K562 (cell line): ENCODE measurements at regions not wholly inside any gene's neighbourhood (a gene's known extent, or its start where the extent isn't known, plus 50 kb on each side); places are given as distances from the start of the nearest gene placed in this dataset.
"Not testable (repeated sequence)": the region's sequence is repeated elsewhere in the genome, so short reads cannot be mapped to it uniquely, and the experiment has no call there.

Experiments
- ATAC-seq: fragments of 200-7000 bp; cut with Tn5 transposase; 3 replicates; pipeline ENCODE4 v1.9.1; 2020; ENCODE audit warnings: moderate library complexity
- BruUV-seq: library from RNA; stranded (reverse); fragments of 400-500 nt; replicated peaks from 2 replicates; lab custom pipeline; 2021; lab: Mats Ljungman, UMichigan
- CTCF ChIA-PET: fragments of 300-600 bp; formaldehyde crosslinking; extraction: SDS; loops from one replicate; lab custom pipeline; 2021; ENCODE audit warnings: low intra/inter-chr PET ratio; lab: Yijun Ruan, JAX
- POLR2A ChIA-PET: fragments of 300-600, 350-650 bp; sonication (Branson Sonifier 250); formaldehyde crosslinking; extraction: SDS; loops from one replicate; lab custom pipeline; 2021; ENCODE audit warnings: antibody characterized with exemption, inconsistent platforms; lab: Yijun Ruan, JAX
- DNase-seq, 4 experiments: peaks; one replicate each; pipeline versions ENCODE4 v3.0.0 to v3.0.0-alpha.2; 2011 to 2018; ENCODE audit warnings: low spot score in 3 of 4, mixed read lengths in 3 of 4; ENCODE audit errors: extremely low read depth in 1 of 4
- FAIRE-seq: peaks from 2 replicates; lab custom pipeline; 2011; peaks lifted over from hg19 to GRCh38; lab: Jason Lieb, UNC
- H2AFZ ChIP-seq: 2 replicates; pipeline ENCODE4 v1.6.0; 2011; ENCODE audit warnings: low read depth, low read length, control low read depth, inconsistent platforms
- H3K27ac ChIP-seq: fragments of 200-600 bp; 3 replicates; pipeline ENCODE4 v1.8.0; 2011; ENCODE audit warnings: low read depth, mild to moderate bottlenecking, control low read depth, inconsistent platforms, low read length, moderate library complexity, mixed read lengths; ENCODE audit errors: extremely low read depth
- H3K27me3 ChIP-seq, 2 experiments: fragments of 300-600 bp in 1 of 2; 2 replicates in 1 of 2; 3 replicates in 1 of 2; pipeline versions ENCODE4 v1.6.0 to v1.8.0; 2011; ENCODE audit warnings: inconsistent platforms in 2 of 2, low read length in 2 of 2, mild to moderate bottlenecking in 1 of 2, mixed read lengths in 1 of 2, moderate library complexity in 1 of 2; ENCODE audit not compliant: control insufficient read depth in 2 of 2, insufficient read depth in 2 of 2
- H3K36me3 ChIP-seq: fragments of 300-600 bp; 3 replicates; pipeline ENCODE4 v1.8.0; 2011; ENCODE audit warnings: mild to moderate bottlenecking, low read length, inconsistent platforms; ENCODE audit not compliant: control insufficient read depth, insufficient read depth
- H3K4me1 ChIP-seq, 2 experiments: fragments of 200-600 bp in 1 of 2; replicated peaks in 1 of 2; 2 replicates in 1 of 2; 3 replicates in 1 of 2; pipeline versions ENCODE4 v1.5.1 to v1.8.0; 2011; ENCODE audit warnings: inconsistent platforms in 2 of 2, low read length in 2 of 2, mild to moderate bottlenecking in 1 of 2, mixed read lengths in 1 of 2, moderate library complexity in 1 of 2; ENCODE audit not compliant: control insufficient read depth in 2 of 2, insufficient read depth in 2 of 2
- H3K4me2 ChIP-seq: 2 replicates; pipeline ENCODE4 v1.6.1; 2011; ENCODE audit warnings: low read length, control low read depth, inconsistent platforms, mixed read lengths; ENCODE audit not compliant: insufficient read depth
- H3K4me3 ChIP-seq: fragments of 200-600 bp; sonication (generic), shearing (Covaris generic); 2 replicates; pipeline ENCODE4 v1.5.1; 2016; ENCODE audit warnings: control low read depth, inconsistent platforms
- H3K79me2 ChIP-seq: fragments of 200-600 bp; 3 replicates; pipeline ENCODE4 v1.8.0; 2011; ENCODE audit warnings: low read length, inconsistent platforms; ENCODE audit not compliant: control insufficient read depth, insufficient read depth
- H3K9ac ChIP-seq, 2 experiments: 2 replicates each; pipeline versions ENCODE4 v1.6.0 to v1.6.1; 2011; ENCODE audit warnings: low read depth in 2 of 2, low read length in 2 of 2, control low read depth in 1 of 2, inconsistent platforms in 1 of 2, mild to moderate bottlenecking in 1 of 2, mixed read lengths in 1 of 2; ENCODE audit not compliant: insufficient read depth in 1 of 2
- H3K9me1 ChIP-seq: one replicate; pipeline ENCODE4 v1.6.0; 2011; ENCODE audit warnings: inconsistent platforms, mild to moderate bottlenecking, low read length, moderate library complexity; ENCODE audit not compliant: control insufficient read depth, insufficient read depth
- H3K9me3 ChIP-seq: replicated peaks from 2 replicates; pipeline ENCODE4 v1.5.1; 2011; ENCODE audit warnings: low read depth, low read length, inconsistent platforms; ENCODE audit not compliant: control insufficient read depth, insufficient read depth
- H4K20me1 ChIP-seq: replicated peaks from 2 replicates; pipeline ENCODE4 v1.6.1; 2011; ENCODE audit warnings: low read length, inconsistent platforms, mixed read lengths; ENCODE audit not compliant: control insufficient read depth, insufficient read depth
- CREB3L1 ChIP-seq: fragments of 450-650 bp; IDR thresholded peaks from 2 replicates; pipeline ENCODE4 v1.6.1; 2014; ENCODE audit warnings: low read depth, mild to moderate bottlenecking, moderate library complexity, borderline replicate concordance
- ETS1 ChIP-seq: conservative IDR thresholded peaks from 2 replicates; pipeline ENCODE4 v1.6.1; 2011; ENCODE audit warnings: low read depth, mild to moderate bottlenecking, low read length; ENCODE audit not compliant: control insufficient read depth
- FOSL1 ChIP-seq: fragments of 200-800 bp; sonication (Bioruptor generic); conservative IDR thresholded peaks from 2 replicates; pipeline ENCODE4 v1.6.1; 2016; ENCODE audit warnings: missing genetic modification characterization, missing compliant biosample characterization
- FOXJ3 ChIP-seq: sonication (generic); formaldehyde crosslinking; IDR thresholded peaks from 2 replicates; pipeline ENCODE4 v1.4.0; 2020; ENCODE audit warnings: mild to moderate bottlenecking, missing genetic modification reagents
- HEY1 ChIP-seq: fragments of 250-450 bp; sonication (Bioruptor Pico); IDR thresholded peaks from 2 replicates; pipeline ENCODE4 v1.5.0; 2020; ENCODE audit warnings: mild to moderate bottlenecking, moderate library complexity, borderline replicate concordance
- MCM7 ChIP-seq, 2 experiments: fragments of 450-650 bp; IDR thresholded peaks; 2 replicates each; pipeline ENCODE4 v1.6.1; 2016 to 2018
- MTA1 ChIP-seq: fragments of 450-650 bp; IDR thresholded peaks from 2 replicates; pipeline ENCODE4 v1.6.1; 2017; ENCODE audit warnings: borderline replicate concordance
- SAP30 ChIP-seq: fragments of 200-600 bp; sonication (generic); IDR thresholded peaks from 2 replicates; pipeline ENCODE4 v1.6.1; 2012; ENCODE audit warnings: borderline replicate concordance, low read depth, mild to moderate bottlenecking, moderate library complexity, low read length, control low read depth, inconsistent platforms; ENCODE audit not compliant: insufficient read depth, poor library complexity, severe bottlenecking
- SMAD4 ChIP-seq: fragments of 250-450 bp; sonication (Bioruptor Pico); conservative IDR thresholded peaks from 2 replicates; pipeline ENCODE4 v1.8.0; 2021; ENCODE audit warnings: inconsistent platforms, mild to moderate bottlenecking, moderate library complexity
- TCFL5 ChIP-seq: fragments of 250-450 bp; sonication (Bioruptor Pico); conservative IDR thresholded peaks from 2 replicates; pipeline ENCODE4 v1.6.1; 2021; ENCODE audit warnings: mild to moderate bottlenecking, moderate library complexity, matching md5 sums
- ZBTB43 ChIP-seq: sonication (generic); formaldehyde crosslinking; IDR thresholded peaks from 2 replicates; pipeline ENCODE4 v1.8.0; 2023; ENCODE audit warnings: mild to moderate bottlenecking, missing genetic modification reagents
- ZNF695 ChIP-seq: fragments of 450-650 bp; formaldehyde crosslinking; IDR thresholded peaks from 2 replicates; pipeline ENCODE4 v1.4.0; 2020; ENCODE audit warnings: mild to moderate bottlenecking, moderate library complexity
- WGBS: fragments of 100-300 bp; shearing (Covaris generic); methylation state at CpG from one replicate; pipeline ENCODE4 v1.1.6; 2016; ENCODE audit warnings: low coverage, mixed read lengths; ENCODE audit not compliant: insufficient coverage; ENCODE audit errors: missing lambda C conversion rate; 5-methylcytosine and 5-hydroxymethylcytosine counted together
- in situ Hi-C: fragments of 300-500 bp; cut with MboI; formaldehyde crosslinking; loops from 4 replicates; pipeline ENCODE4 v1.15.0; 2018; ENCODE audit warnings: inconsistent platforms, mixed read lengths
- intact Hi-C: fragments of 100-400 bp; cut with micrococcal nuclease; formaldehyde crosslinking; loops from 2 replicates; pipeline ENCODE4 v1.14.2; 2022

GRCh38 chr2:52264488-52264887, 1232.6 kb upstream of the NRXN1 start (continued):
- TF ChIP-seq FOXJ3 (CRISPR knock-in tag) (no peak), ZNF695 (no peak), FOSL1 (tag) (no peak)

- H2AFZ ChIP-seq = no peak overlapping the region
- no peaks in the 10 kb centered on the region for H3K79me2 ChIP-seq
- H3K36me3 ChIP-seq = no peaks in the 10 kb centered on the region
- in situ Hi-C loops = no loop called here
- ChIA-PET CTCF (no interaction called here), POLR2A (no interaction called here)
- no peak overlapping the region for H3K4me3 ChIP-seq
- TF ChIP-seq TCFL5 (CRISPR knock-in tag) = no peak
- no peak for TF ChIP-seq SAP30
- TF ChIP-seq ETS1 = no peak
- no peak for TF ChIP-seq ZBTB43 (CRISPR knock-in tag)
- no peak for TF ChIP-seq MCM7 (IDR thresholded peaks at IDR 0.05)
- no peak for TF ChIP-seq MTA1
- no peak for TF ChIP-seq HEY1 (CRISPR knock-in tag)
- TF ChIP-seq SMAD4 (CRISPR knock-in tag) = no peak
- TF ChIP-seq CREB3L1 = no peak
- no peaks in the 10 kb centered on the region for H3K9me3 ChIP-seq
- H3K9me1 ChIP-seq = no peaks in the 10 kb centered on the region
- no TSS peak for BruUV-seq
- no peak for ATAC-seq
- WGBS = 0% methylated on average over 1 of the region's 1 CpG
- no peak for FAIRE-seq
- no peaks in the 10 kb centered on the region for H3K4me1 ChIP-seq
- H4K20me1 ChIP-seq = no peaks in the 10 kb centered on the region
- DNase-seq = no peak
- no peak overlapping the region for H3K27ac ChIP-seq
- no peaks in the 10 kb centered on the region for H3K27me3 ChIP-seq
- no peak overlapping the region for H3K9ac ChIP-seq
- no peak overlapping the region for H3K4me2 ChIP-seq
- intact Hi-C loops = no loop called here
Observed at GRCh38 chr2:52260904-52261303, 1229.0 kb upstream of the NRXN1 start.

- H3K4me3 ChIP-seq, H3K9me3 ChIP-seq, H3K27ac ChIP-seq, H3K4me2 ChIP-seq, H3K36me3 ChIP-seq, intact Hi-C loops, CTCF ChIA-PET, in situ Hi-C loops, H3K4me1 ChIP-seq, FAIRE-seq, H3K9ac ChIP-seq, H3K27me3 ChIP-seq, ATAC-seq, BruUV-seq, DNase-seq, POLR2A ChIA-PET, H3K79me2 ChIP-seq, H4K20me1 ChIP-seq, H3K9me1 ChIP-seq, H2AFZ ChIP-seq: not testable (repeated sequence)
- WGBS = 2% methylated on average over 11 of the region's 11 CpGs
Observed at GRCh38 chr2:52258967-52259366, 1227.0 kb upstream of the NRXN1 start.
